ENCODE measurements at regions not wholly inside any gene's neighbourhood (a gene's known extent, or its start where the extent isn't known, plus 50 kb on each side); places are given as distances from the start of the nearest gene placed in this dataset.

DNA sequence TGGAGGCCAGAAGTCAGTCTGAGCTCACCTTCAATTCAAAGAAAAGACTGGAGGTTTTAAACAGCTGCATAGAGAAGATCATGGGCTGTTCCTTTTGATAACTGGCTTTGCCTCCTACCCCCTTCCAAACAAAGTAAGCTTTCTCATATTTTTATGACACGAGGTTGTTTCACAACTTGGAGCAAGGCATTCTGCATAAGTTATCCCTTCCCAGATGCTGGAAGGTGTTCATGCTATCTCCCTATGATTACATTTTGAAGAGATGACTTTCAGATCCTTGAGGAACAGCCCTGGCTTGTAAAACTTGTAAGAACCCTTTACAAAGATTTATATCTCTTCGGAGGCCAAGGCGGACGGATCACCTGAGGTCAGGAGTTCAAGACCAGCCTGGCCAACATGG lies 571.9 kb upstream of the FTMT start:
- TF ChIP-seq POLR2A (IDR thresholded peaks at IDR 0.05) = no peak
- no peak for TF ChIP-seq CTCF (IDR thresholded peaks at IDR 0.05)
